ENCODE measurements at regions not wholly inside any gene's neighbourhood (a gene's known extent, or its start where the extent isn't known, plus 50 kb on each side); places are given as distances from the start of the nearest gene placed in this dataset.

GRCh38 chr2:196487417-196487816, 152.1 kb upstream of the CCDC150 start:
- TF ChIP-seq TAF1 (IDR thresholded peaks at IDR 0.05; ENCODE audit: low read depth): no peak
- no peak for TF ChIP-seq USF1 (IDR thresholded peaks at IDR 0.05)
- no peak for TF ChIP-seq YY1 (IDR thresholded peaks at IDR 0.05; ENCODE audit: low read depth)
